ENCODE measurements at regions not wholly inside any gene's neighbourhood (a gene's known extent, or its start where the extent isn't known, plus 50 kb on each side); places are given as distances from the start of the nearest gene placed in this dataset.

- no peak for TF ChIP-seq CTCF (IDR thresholded peaks at IDR 0.05; ENCODE audit: poor library complexity, severe bottlenecking)
- no peak for TF ChIP-seq POLR2AphosphoS5 (IDR thresholded peaks at IDR 0.05)
- no peak for TF ChIP-seq EZH2 (IDR thresholded peaks at IDR 0.05; ENCODE audit: borderline replicate concordance, insufficient read depth, low read length, poor library complexity, severe bottlenecking)
- no peak for TF ChIP-seq REST (IDR thresholded peaks at IDR 0.05; ENCODE audit: borderline replicate concordance)
Observed at GRCh38 chr15:38030609-38031008, 96.2 kb downstream of the TMCO5A start.

Data from neural cell (in vitro differentiated cells).